NOMO-1 treated with DMSO at 0.1 percent for 48 hours (cell line): ENCODE measurements at regions not wholly inside any gene's neighbourhood (a gene's known extent, or its start where the extent isn't known, plus 50 kb on each side); places are given as distances from the start of the nearest gene placed in this dataset.
A peak's percentile ranks its signal among the peaks of the same experiment; 100 is the strongest.

Source experiments
- DNase-seq: peaks from one replicate; lab custom pipeline; 2025; ENCODE audit not compliant: unreplicated experiment; lab: John Stamatoyannopoulos, UW

DNA sequence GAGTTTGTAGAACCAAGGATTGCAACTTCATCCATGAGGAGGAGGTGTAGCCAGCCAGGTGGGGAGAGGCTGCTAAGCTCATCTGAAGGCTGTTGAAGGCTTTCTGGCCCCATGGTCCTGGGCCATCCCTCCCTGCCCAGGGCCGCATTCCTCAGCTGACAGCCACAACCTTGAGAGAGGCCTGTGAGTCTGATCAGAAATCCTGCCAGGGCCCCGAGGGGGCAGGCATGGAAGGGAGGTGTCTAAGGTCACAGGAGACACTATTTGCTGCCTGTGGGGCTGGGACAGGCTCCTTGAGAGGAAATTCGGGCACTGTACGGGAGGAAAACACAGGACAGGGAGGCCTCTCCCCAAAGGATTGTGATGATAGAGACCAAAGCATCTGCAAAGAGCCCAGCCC lies 88.1 kb upstream of the IGLL5 start:
- no peak for DNase-seq

DNA sequence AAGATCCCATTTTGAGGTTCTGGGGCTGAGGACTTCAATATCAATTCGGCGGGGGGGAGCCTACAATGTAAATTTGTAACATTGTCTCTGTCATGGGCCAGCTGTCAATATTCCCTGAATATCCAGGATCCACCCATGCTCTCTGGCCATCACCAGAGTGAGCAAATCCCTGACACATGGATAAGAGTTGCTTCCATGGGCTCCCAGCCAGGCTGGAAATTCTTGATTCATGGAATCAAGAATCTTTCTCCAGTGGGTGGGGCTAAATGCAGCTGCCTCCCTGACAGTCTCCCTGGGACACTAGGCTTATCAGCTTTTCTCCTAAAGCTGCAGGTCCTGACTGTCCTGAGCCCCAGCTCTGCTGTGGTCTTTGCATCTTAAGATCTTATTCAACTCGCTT lies 86.9 kb upstream of the IGLL5 start:
- DNase-seq, result no peak

DNA sequence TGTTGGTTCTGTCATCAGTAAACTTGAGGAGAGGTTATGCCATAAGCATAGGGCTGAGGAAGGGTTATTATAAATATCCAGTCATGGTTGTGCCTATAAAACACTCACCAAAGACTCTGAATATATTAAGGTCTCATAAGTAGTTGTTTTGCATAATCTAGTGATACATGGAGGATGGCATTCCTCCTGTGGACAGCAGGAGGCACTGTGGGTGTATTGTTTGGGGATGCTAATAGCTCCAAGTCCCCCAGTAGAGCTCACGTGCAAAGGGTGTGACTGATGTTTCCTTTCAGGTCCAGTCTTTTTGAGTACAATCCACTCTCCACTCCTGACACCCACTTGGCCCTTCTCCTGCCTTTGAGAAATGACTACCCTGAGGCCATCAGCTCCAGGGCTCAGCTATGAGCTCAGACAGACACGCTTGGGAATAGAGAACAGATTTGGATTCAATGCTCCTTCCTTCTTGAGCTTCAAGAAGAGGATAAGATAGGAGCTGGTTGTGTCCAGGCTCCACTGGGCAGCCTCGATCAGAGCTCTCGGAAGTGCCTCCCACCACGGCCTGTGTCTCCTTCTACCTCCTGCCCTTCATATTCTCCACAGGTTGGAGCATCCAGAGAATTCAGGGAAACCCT lies 85.2 kb upstream of the IGLL5 start:
- peak; percentile 65 for DNase-seq

DNA sequence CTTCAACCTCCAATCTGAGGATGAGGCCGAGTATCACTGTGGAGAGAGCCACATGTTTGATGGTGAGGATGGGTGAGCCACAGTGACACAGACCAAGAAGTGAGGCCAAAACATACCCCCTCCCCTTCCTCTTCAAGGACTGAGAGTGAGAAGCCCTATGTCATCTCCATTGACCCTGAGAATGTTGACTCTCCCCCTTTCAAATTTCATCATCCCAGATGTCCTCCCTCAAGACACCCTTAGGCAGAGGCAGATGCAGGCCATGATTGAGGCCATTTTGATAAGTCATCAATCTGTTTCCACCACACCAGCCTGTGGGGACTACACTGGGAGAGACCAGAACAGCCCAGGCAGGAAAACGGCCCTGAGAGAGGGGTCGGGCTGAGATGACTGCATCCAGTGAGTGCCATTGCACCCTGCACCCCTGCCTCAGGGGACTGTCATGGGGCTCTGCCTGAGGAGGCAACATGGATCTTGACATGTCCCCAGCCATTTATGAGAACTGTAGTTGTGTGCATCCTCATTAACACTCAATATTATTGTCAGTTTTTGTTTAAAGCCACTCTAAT lies 84.2 kb upstream of the IGLL5 start:
- DNase-seq, result no peak

DNA sequence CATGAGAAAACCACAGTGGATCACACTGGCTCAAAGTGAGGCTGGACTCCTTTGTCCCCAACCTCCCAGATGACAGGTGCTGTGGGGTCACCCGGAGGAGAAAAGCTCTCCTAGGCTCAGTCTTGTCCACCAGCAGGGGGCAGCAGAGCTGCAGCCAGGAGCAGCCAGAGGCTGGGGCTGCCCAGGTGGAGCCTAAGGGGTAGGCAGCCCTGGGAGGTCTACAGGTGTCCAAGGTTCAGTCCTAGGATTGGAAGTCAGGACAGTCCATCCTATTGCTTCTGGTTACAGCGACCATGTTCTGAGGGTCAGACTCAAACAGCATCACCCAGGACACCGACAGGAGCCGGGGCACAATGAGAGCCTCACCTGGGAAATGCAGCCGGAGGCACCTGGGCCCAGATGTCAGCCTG lies 77.6 kb upstream of the IGLL5 start:
- no peak for DNase-seq

DNA sequence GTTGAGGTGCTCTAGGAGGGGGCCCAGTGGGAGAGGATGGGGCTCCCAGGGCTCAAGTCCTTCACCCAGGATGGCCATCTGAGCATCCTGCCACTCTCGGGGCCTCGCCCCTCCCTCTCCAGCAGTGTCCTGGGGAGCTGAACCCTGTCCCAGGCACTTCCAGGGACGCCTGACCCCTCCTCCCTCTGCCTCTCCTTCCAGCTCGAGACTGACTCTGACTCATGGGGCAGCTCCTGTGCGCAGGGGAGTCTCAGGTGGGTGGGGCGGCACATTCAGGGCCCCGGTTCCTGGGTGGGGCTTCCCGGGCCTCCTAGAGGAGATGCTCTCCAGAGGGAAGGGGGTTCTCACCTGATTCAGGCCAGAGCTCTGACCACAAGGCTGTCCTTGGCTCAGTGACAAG lies 77.1 kb upstream of the IGLL5 start:
- no peak for DNase-seq

- DNase-seq, result peak; percentile 48
Measured at GRCh38 chr22:22811016-22812009, 76.3 kb upstream of the IGLL5 start.

- peak; percentile 64 for DNase-seq
Measured at GRCh38 chr22:22812031-22812905, 75.3 kb upstream of the IGLL5 start.

GRCh38 chr22:22813126-22814075 lies 74.2 kb upstream of the IGLL5 start:
- DNase-seq, result no peak

- DNase-seq, result no peak
Measured at GRCh38 chr22:22814666-22815396, 72.8 kb upstream of the IGLL5 start.

- peak; percentile 98 for DNase-seq
Measured at GRCh38 chr22:22815397-22816170, 72.0 kb upstream of the IGLL5 start.

DNA sequence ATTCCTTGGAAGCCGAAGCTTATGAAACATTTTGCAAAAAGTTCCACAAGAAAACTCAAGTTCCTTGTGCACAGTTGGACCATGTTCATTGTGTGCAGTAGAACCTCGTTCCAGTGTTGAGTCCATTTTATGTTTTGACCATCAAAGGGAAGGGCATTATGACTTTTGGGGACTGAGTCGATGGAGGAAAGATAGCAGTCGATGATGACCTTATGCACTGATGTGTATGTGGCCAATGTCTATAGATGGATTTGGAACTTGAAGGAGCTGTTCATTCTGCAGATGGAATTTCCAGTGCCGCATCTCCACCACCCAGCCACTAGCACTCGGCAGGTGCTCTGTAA lies 71.5 kb upstream of the IGLL5 start:
- DNase-seq, result no peak

DNA sequence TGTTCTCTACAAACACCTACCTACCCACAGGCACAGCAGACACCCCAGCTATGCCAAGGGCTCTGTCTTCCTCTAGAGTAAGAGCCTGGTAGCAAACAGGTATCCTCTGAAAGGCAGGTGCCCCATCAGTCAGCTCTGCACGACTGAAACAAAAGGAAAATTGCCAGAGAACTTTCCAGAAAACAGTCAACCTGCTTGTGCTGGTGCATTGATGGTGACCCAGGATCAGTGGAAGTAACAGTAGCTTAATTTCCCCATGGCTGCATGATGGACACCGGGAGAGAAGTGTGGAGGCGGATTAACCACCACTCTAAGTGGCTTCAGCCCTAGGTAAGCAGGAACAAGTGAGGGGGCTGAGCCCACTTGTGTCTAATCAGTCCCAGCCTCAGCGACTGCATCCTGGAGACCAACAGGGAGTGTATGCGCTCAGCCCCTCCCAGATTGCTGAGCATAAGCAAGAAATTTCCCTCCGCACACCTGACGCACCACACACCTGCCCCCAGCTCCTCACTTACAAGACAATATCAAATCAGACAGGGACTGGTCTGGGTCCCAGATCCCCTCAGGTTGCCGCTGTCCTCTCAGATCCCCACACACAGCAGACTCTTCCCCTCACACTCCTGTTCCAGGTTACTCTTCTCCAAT lies 70.7 kb upstream of the IGLL5 start:
- DNase-seq, result no peak

DNA sequence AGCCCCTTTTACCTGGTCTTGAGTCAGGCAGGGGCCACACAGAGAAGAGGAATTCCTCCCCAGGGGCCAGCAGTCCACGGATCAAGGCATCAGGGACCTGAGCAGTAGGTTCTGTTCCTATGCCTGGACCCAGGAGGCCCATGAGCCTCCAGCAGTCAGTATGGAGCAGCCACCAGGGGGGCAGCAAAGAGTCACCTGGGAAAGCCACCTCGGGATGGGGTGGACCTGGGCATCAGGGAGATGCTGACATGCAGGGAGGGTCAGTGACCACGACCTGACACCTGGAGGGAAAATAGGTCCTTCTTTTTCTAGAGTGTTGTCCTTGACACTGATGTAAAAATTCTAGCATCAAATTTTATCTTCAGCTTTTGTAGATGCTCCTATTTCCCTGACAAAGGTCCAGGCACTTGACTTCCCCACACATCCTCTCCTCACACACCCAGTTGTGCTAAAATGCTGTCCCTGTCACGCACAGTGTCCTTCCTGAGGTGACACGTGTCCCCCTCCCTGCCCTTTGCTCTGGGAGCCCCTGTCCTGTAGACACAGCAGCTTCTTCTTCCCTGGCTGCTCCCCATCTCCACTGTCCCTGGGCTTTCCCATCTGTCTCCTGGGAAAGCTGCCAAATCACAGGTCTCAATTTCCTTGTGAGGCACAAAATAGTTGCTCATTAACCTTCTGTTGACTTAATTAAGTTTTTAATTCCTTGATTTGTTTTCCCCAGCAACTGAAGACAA lies 70.0 kb upstream of the IGLL5 start:
- DNase-seq, result no peak

DNA sequence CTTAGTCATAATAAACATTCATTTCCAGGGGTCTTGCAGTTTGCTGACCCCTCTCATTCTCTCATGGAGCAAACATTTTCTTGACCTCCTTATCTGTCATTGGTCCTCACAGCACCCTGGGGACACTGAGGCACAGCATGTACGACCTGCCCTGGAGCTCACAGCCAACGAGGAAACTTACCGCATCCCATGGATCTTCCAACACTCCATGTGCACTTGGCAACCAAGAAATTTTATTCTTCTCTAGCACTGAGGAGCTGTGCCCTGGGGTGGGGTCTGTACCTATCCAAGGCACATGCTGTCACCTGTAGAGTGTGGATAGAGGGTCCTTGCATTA lies 69.4 kb upstream of the IGLL5 start:
- no peak for DNase-seq

- DNase-seq, result peak; percentile 85
Measured at GRCh38 chr22:22818861-22819855, 68.5 kb upstream of the IGLL5 start.
